ENCODE measurements at regions not wholly inside any gene's neighbourhood (a gene's known extent, or its start where the extent isn't known, plus 50 kb on each side); places are given as distances from the start of the nearest gene placed in this dataset.

GRCh38 chr3:8136553-8136952 is 365.1 kb upstream of the LMCD1 start:
- H3K27me3 Mint-ChIP-seq (ENCODE audit: low read depth): no peaks in the 10 kb centered on the region
- TF ChIP-seq, protein P1, sequence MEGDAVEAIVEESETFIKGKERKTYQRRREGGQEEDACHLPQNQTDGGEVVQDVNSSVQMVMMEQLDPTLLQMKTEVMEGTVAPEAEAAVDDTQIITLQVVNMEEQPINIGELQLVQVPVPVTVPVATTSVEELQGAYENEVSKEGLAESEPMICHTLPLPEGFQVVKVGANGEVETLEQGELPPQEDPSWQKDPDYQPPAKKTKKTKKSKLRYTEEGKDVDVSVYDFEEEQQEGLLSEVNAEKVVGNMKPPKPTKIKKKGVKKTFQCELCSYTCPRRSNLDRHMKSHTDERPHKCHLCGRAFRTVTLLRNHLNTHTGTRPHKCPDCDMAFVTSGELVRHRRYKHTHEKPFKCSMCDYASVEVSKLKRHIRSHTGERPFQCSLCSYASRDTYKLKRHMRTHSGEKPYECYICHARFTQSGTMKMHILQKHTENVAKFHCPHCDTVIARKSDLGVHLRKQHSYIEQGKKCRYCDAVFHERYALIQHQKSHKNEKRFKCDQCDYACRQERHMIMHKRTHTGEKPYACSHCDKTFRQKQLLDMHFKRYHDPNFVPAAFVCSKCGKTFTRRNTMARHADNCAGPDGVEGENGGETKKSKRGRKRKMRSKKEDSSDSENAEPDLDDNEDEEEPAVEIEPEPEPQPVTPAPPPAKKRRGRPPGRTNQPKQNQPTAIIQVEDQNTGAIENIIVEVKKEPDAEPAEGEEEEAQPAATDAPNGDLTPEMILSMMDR (conservative IDR thresholded peaks at IDR 0.05): no peak
- DNase-seq (ENCODE audit: low read depth, low spot score): no peak
- H3K4me1 Mint-ChIP-seq: no peaks in the 10 kb centered on the region
- no peak overlapping the region for H3K27ac Mint-ChIP-seq (ENCODE audit: unreplicated experiment)
- H3K4me3 Mint-ChIP-seq: no peak overlapping the region
- no peaks in the 10 kb centered on the region for H3K36me3 Mint-ChIP-seq (ENCODE audit: low read depth)
- peaks cover 4% of the 10 kb centered on the region for H3K9me3 Mint-ChIP-seq

GRCh38 chr3:8143186-8143585 is 358.4 kb upstream of the LMCD1 start:
- Mint-ChIP-seq H3K4me3 (no peak overlapping the region), H3K27me3 (ENCODE audit: low read depth) (no peaks in the 10 kb centered on the region), H3K4me1 (no peaks in the 10 kb centered on the region), H3K9me3 (peaks cover 2% of the 10 kb centered on the region), H3K27ac (ENCODE audit: unreplicated experiment) (no peak overlapping the region), H3K36me3 (ENCODE audit: low read depth) (no peaks in the 10 kb centered on the region)
- no peak for DNase-seq (ENCODE audit: low read depth, low spot score)
- TF ChIP-seq, protein P1 (conservative IDR thresholded peaks at IDR 0.05): no peak

DNA sequence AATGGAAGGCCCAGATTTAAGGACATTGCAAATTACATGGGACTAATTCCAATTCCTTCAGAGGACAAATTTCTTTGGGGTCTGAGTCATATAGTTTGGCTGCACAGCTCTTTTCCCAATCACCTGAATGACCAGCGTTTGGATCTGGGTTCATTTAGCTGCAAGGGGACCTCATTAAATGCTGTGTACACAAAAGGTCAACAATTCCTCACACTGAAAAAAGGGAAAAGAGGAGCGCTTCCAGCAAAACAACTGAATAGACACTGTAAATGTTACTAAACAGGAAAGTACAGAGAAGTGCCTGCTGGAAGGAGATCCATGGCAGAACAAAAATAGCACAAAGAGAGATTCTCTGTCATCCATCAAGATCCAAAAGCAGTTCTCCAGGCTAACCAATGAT is 356.0 kb upstream of the LMCD1 start:
- Mint-ChIP-seq H3K36me3 (ENCODE audit: low read depth) (no peaks in the 10 kb centered on the region), H3K27me3 (ENCODE audit: low read depth) (no peaks in the 10 kb centered on the region), H3K27ac (ENCODE audit: unreplicated experiment) (no peak overlapping the region), H3K9me3 (peaks cover 2% of the 10 kb centered on the region), H3K4me1 (no peaks in the 10 kb centered on the region), H3K4me3 (no peak overlapping the region)
- TF ChIP-seq, protein P1 (conservative IDR thresholded peaks at IDR 0.05): no peak
- DNase-seq (ENCODE audit: low read depth, low spot score): no peak

DNA sequence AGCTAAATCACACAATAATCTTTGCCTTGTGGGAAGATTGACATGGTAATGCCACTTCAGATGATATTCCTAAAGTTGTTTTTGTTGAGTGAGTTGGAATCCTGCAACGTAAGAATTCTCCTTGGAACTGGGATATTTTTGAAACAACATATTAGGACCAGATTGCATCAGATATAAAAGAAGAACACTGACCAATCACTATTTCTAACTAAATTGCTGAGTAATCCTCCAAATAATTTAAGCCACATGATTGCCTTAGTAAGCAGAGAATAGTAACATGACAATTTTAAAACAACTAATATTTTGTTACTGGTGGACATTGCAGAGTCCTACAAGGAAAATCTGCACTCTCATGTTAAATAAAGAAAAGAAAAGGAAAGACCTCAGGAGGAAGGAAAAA is 353.9 kb upstream of the LMCD1 start:
- Mint-ChIP-seq H3K4me1 (no peaks in the 10 kb centered on the region), H3K27me3 (ENCODE audit: low read depth) (no peaks in the 10 kb centered on the region), H3K27ac (ENCODE audit: unreplicated experiment) (no peak overlapping the region), H3K36me3 (ENCODE audit: low read depth) (no peaks in the 10 kb centered on the region), H3K9me3 (no peaks in the 10 kb centered on the region), H3K4me3 (no peak overlapping the region)
- DNase-seq (ENCODE audit: low read depth, low spot score): no peak
- TF ChIP-seq, protein P1 (conservative IDR thresholded peaks at IDR 0.05): no peak

- Mint-ChIP-seq H3K4me3 (no peak overlapping the region), H3K27me3 (ENCODE audit: low read depth) (no peaks in the 10 kb centered on the region), H3K36me3 (ENCODE audit: low read depth) (no peaks in the 10 kb centered on the region), H3K9me3 (peaks cover 6% of the 10 kb centered on the region), H3K27ac (ENCODE audit: unreplicated experiment) (no peak overlapping the region), H3K4me1 (no peaks in the 10 kb centered on the region)
- TF ChIP-seq, protein P1 (conservative IDR thresholded peaks at IDR 0.05): peak; percentile 45
- no peak for DNase-seq (ENCODE audit: low read depth, low spot score)
Measured at GRCh38 chr3:8152821-8153418, 348.7 kb upstream of the LMCD1 start.
